ENCODE measurements at regions not wholly inside any gene's neighbourhood (a gene's known extent, or its start where the extent isn't known, plus 50 kb on each side); places are given as distances from the start of the nearest gene placed in this dataset.

- DNase-seq = no peak
- in situ Hi-C loops (cut with MboI; ENCODE audit: low pct_unique_long_range_greater_than_20kb, low sequenced_read_pairs) = no loop called here
Observed at GRCh38 chr13:85675151-85675907, 123.9 kb downstream of the SLITRK6 start.

DNA sequence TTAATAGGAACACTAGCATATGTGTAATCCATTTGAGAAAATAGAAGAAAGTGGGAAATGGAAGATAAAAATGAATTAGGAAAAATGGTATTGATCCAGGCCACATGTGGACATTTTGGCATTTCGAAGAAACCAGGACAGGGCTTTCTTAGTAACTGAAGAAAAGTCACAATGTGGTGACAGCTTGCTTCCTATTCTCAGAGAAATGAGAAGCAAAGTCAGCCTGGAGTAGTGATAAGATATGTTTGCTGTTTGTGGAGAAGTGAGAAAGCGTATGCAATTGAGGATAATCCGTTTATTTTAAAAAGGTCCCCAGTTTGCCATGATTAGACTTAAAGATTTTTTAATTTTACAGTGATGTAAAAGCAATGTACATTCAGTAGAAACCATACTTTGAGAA lies 127.9 kb downstream of the SLITRK6 start:
- in situ Hi-C loops (cut with MboI; ENCODE audit: low pct_unique_long_range_greater_than_20kb, low sequenced_read_pairs) = no loop called here
- DNase-seq = no peak

GRCh38 chr13:85666356-85666755 lies 132.9 kb downstream of the SLITRK6 start:
- in situ Hi-C loops (cut with MboI; ENCODE audit: low pct_unique_long_range_greater_than_20kb, low sequenced_read_pairs) = no loop called here
- DNase-seq = no peak

DNA sequence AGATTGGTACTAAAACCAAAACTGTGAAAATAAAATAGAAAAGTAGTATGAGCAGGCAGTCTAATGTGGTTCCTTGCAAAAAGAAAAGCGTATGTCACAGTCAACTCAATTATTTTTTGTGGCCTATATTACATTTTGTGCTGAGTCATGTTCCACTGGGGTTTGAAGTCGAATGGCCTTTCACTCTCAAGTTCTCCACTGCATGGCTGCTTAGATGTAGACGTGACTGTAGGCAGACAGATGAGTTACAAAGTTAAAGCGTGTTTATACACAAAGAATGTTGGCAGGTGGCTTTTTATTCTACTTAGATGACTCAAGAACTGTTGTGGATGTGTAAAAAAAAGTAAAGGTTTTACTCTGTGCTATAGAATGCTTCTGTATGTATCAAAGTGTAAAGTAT lies 133.9 kb downstream of the SLITRK6 start:
- in situ Hi-C loops (cut with MboI; ENCODE audit: low pct_unique_long_range_greater_than_20kb, low sequenced_read_pairs) = no loop called here
- no peak for DNase-seq

- in situ Hi-C loops (cut with MboI; ENCODE audit: low pct_unique_long_range_greater_than_20kb, low sequenced_read_pairs) = no loop called here
- no peak for DNase-seq
Observed at GRCh38 chr13:85663856-85664255, 135.4 kb downstream of the SLITRK6 start.

GRCh38 chr13:85662186-85662585 lies 137.0 kb downstream of the SLITRK6 start:
- in situ Hi-C loops (cut with MboI; ENCODE audit: low pct_unique_long_range_greater_than_20kb, low sequenced_read_pairs) = no loop called here
- DNase-seq = no peak

- in situ Hi-C loops (cut with MboI; ENCODE audit: low pct_unique_long_range_greater_than_20kb, low sequenced_read_pairs) = no loop called here
- no peak for DNase-seq
Observed at GRCh38 chr13:85661675-85662074, 137.5 kb downstream of the SLITRK6 start.

GRCh38 chr13:85659493-85659892 lies 139.7 kb downstream of the SLITRK6 start:
- DNase-seq = no peak
- in situ Hi-C loops (cut with MboI; ENCODE audit: low pct_unique_long_range_greater_than_20kb, low sequenced_read_pairs) = no loop called here

DNA sequence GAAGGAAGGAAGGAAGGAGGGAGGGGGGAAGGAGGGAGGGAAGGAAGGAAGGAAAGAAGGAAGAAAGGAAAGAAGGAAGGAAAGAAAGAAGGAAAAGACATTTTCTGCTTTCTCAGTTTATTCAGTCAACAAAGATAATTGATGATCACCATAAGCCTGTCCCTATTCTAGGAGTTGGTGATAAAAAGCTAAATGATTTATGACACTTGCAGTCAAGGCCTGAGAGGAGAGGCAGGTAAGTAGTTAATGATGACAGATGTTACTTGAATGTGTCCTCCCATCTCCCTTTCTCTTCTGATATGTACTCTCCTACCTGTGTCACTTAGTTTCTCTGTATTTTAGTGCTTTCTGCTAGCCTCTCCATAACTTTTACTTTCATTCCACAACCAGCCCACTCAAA lies 141.3 kb downstream of the SLITRK6 start:
- in situ Hi-C loops (cut with MboI; ENCODE audit: low pct_unique_long_range_greater_than_20kb, low sequenced_read_pairs) = no loop called here

DNA sequence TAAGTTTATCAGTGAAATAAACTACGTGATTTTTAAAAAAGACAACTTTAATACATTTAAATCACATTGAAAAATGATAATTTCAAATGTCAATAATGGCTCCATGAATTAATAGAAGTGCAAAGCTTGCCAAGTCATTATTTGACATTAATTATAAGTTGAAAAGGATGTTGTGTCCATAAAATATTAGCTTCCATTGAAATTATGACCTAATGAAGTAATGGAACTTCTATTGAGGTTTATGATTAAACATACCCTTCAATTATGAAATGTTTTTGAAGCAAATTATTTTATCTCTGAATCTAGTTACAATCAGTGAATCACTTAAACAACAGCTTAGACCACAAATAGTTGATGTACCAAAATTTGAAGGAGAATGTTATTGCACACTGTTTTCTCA lies 144.2 kb downstream of the SLITRK6 start:
- in situ Hi-C loops (cut with MboI; ENCODE audit: low pct_unique_long_range_greater_than_20kb, low sequenced_read_pairs) = no loop called here
- DNase-seq = no peak

More for the DNA sequence above, 141.3 kb downstream of the SLITRK6 start:
- no peak for DNase-seq

GRCh38 chr13:85654227-85654626 lies 145.0 kb downstream of the SLITRK6 start:
- in situ Hi-C loops (cut with MboI; ENCODE audit: low pct_unique_long_range_greater_than_20kb, low sequenced_read_pairs) = no loop called here
- DNase-seq = no peak

DNA sequence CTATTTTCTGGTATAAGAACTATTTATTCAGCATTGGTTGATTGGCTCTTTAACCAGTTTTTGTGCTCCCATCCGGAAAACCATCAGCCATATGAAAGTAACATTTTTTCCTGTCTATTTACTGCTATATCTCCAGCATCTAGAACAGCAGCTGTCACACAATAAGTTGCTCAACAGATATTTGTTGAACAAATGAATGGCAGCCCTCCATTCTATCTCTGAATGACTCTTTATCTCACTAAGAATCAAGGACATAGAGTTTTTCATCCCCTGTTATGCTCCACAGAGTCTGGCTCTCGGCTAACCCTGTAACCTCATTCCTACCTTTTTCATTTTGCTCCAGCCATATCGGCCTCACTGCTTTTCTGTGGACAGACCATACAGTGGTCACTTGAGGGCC lies 145.5 kb downstream of the SLITRK6 start:
- DNase-seq = no peak
- in situ Hi-C loops (cut with MboI; ENCODE audit: low pct_unique_long_range_greater_than_20kb, low sequenced_read_pairs) = no loop called here

GRCh38 chr13:85652491-85652890 lies 146.7 kb downstream of the SLITRK6 start:
- DNase-seq = no peak
- in situ Hi-C loops (cut with MboI; ENCODE audit: low pct_unique_long_range_greater_than_20kb, low sequenced_read_pairs) = no loop called here

DNA sequence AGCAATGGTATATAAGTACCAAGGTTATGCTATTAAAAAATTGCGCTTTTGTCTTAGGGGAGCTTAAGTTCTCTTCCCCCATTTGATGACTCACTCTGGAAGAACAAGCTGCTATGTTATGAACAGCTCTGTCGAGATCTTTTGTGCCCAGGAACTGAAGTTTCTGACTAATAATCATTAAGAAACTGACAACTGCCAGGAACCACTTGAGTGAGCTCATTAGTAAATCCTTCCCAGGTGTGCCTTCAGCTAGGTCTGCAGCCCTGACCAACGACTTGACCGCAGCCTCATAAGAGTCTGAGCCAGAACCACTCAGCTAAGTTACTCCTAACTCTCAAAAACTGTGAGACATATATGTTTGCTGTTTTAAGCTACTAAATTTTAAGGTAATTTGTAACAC lies 147.8 kb downstream of the SLITRK6 start:
- no peak for DNase-seq
- in situ Hi-C loops (cut with MboI; ENCODE audit: low pct_unique_long_range_greater_than_20kb, low sequenced_read_pairs) = no loop called here

DNA sequence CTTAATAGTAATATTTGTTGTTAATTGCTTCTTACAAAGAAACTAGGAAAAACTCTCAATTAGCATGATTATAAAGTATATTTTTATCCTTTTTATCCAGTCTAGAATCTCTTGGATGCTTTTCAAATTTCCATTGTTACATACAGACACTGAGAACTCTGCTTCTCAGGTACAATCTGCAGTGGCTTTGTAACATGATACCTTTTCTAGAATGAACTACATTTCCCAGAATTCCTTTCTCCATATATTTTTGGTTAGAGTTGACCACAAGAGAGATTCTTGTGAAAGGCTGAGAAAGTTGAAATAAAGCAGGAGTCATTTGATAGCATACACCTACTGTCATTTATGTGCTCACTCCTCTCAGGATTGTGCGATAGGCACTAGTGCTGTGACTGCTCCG lies 148.6 kb downstream of the SLITRK6 start:
- no peak for DNase-seq
- in situ Hi-C loops (cut with MboI; ENCODE audit: low pct_unique_long_range_greater_than_20kb, low sequenced_read_pairs) = no loop called here

DNA sequence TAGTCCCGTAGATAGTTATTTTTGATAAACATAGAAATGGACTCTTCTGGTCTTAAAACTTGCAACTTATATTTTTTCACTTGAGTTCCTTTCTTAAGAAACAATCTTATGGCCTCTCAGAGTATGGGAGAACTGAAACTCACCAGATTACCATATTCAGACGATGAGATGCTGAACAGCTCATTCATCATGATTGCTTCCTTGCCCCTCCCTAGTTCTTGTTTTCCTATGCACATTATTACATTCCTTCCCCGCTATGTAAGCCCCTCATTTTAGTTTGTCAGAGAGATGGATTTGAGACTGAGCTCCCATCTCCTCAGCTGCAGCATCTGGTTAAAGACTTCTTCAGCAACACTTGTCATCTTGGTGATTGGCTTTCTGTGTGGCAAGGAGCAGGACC lies 158.5 kb downstream of the SLITRK6 start:
- in situ Hi-C loops (cut with MboI; ENCODE audit: low pct_unique_long_range_greater_than_20kb, low sequenced_read_pairs) = no loop called here
- no peak for DNase-seq

- in situ Hi-C loops (cut with MboI; ENCODE audit: low pct_unique_long_range_greater_than_20kb, low sequenced_read_pairs) = no loop called here
Observed at GRCh38 chr13:85638815-85639393, 160.3 kb downstream of the SLITRK6 start.

GRCh38 chr13:85638265-85638664 lies 161.0 kb downstream of the SLITRK6 start:
- no peak for DNase-seq
- in situ Hi-C loops (cut with MboI; ENCODE audit: low pct_unique_long_range_greater_than_20kb, low sequenced_read_pairs) = no loop called here

More at GRCh38 chr13:85638815-85639393, 160.3 kb downstream of the SLITRK6 start:
- DNase-seq = no peak

DNA sequence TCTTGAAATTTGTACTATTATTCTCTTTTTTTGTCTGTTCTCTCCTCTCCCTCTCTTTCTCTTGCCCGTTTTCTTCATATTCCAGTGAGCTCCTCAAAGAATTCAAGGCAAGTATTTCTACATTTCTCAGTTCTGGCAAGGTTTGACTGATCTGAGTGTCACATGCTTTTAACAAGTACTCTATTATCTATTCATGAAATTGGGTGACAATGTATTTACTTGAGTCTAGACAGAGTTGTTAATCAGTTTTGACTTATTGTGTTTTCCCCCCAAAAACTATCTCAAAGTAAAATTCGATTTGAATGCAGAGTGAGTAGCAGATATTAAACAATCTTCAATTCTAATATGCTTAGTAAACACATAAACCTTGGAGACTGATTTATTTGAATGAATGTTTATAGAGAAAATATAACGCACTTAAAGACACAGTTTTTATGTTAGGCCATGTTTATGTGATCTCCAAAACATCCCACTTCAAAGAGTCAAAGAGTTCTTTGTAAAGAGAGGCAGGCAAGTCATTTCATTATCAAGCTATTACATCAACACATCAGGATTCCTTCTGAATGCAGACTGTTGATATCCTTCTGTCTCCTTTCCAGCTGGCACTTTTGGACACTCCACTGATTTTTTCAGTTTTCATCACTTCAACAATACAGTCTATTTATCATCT lies 166.6 kb downstream of the SLITRK6 start:
- in situ Hi-C loops (cut with MboI; ENCODE audit: low pct_unique_long_range_greater_than_20kb, low sequenced_read_pairs) = no loop called here
- DNase-seq = no peak

DNA sequence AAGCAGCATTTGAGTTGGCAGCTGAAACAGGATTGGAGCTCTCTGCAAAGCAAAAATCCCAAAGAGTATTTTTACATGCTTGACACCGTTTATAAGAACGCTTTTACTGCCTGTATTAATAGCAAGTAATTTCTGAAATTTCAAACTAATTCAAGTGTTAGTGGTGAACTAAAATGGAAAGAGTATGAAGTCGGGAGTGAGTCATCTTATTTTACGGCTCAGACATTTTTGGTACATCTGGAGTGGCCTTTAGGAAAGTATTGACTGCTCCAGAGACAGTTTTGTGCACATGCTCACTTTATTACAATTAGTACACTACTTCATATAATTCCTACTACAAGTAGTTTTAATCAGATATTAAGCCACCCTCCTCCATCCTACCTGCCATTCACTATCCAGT lies 167.4 kb downstream of the SLITRK6 start:
- no peak for DNase-seq
- in situ Hi-C loops (cut with MboI; ENCODE audit: low pct_unique_long_range_greater_than_20kb, low sequenced_read_pairs) = no loop called here

All from KBM-7 (cell line).